NCI-H510A treated with DMSO at 0.1 percent for 48 hours (cell line): ENCODE measurements at regions not wholly inside any gene's neighbourhood (a gene's known extent, or its start where the extent isn't known, plus 50 kb on each side); places are given as distances from the start of the nearest gene placed in this dataset.

Experiments used
- DNase-seq: peaks from one replicate; lab custom pipeline; 2025; lab: John Stamatoyannopoulos, UW

DNA sequence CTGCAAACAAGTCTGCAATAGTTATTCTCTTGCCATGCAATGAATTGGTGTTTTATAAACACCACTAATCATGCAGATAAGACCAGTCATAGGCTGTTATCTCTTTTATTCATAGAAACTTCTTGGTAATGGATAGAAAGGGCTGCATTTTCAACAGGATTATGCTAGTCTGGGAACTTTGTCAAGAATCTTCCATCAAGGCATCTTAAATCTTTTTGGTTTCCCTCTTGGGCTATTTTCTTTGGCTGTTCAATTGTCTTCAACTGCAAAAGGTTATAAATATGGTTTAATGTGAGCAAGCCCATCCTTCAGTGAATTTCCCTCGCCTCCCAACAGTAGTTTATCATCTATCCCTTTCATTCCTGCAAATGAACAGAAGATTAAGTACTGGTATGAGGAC lies 59.0 kb upstream of the MINAR1 start:
- DNase-seq, result no peak

- no peak for DNase-seq
These were observed 58.4 kb upstream of the MINAR1 start for GRCh38 chr15:79373728-79374127.

DNA sequence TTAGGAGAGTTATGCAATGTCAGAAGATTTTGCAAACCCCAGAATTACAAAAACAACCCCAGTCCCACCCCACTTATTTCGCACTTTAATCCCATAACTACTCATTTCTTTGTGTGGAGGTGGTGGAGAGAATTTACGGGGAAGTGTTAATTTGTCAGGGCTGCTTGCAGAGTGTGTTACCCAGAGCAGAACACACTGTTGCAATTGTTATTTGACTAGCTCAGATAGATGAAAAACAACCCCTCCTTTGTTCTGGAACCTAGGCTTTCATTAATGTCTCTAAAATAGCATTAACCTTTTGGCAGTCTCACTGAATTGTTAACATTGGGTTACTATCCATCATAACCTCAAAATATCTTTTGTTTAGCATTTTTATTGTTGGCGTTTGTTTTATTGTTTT lies 55.8 kb upstream of the MINAR1 start:
- DNase-seq, result no peak

DNA sequence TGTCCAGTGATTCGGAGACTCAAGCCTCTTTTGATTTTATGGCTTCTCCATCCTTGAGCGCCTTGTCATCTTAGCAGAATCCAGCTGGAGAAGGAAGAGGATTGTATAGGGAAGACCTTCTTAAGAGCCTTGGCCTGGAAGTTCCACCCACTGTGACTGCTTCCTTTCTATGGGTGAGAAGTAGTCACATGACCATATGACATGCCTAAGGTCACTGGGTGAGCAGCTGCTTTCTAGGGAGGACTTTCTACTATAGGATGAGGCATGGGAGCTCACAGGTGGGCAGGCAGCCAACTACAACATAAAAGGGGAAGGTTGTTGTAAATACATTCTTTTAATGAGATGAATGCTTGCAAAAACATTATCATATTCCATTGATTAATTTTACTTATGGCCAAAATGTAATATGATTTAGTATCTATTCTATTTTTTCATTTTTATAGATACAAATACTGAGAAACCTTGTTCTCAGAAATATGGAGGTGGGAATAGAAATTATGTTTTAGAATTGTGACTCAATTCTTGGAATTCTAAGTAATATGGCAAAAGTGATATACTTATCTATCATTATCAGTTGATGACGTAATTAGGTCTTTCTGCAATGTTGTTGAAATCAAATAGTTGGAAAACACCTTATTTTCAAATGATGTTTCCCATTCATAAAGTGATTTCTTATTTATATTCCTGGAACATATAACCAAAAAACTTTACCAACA lies 53.6 kb upstream of the MINAR1 start:
- no peak for DNase-seq

DNA sequence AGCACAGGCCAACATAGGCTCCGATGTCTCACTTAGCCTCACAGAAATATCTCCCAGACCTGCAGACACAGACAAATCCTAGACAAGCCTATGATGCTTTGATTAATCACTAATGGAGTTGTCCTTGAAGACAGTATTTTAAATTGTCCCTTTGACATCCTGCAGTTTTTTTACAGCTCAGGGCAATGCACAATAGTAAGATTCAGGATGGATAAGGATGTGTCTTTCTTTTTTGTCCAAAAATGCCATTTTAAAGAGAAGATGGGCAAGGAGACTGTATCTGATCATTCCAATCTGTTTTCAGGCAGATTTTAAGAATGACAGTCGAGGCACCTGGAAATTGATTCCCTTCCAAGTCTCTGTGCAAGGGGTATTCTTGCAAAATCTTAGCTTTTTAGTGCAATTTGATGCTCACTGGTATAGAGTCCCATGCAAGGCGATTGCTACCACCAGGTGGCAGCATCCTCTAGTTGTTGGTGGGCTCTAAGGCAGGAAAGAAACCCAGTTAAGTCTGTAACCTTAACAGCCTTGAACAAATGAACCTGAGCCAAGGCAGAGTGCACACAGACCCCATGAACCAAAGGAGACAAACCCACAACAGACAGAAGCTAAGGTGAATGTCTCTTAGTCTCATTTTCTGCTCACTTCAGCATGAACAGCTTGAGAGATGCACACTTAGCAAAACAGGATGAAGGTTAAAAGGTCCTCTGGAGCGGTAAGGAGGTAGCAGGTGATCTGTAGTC lies 51.2 kb upstream of the MINAR1 start:
- peak; percentile 49 for DNase-seq

DNA sequence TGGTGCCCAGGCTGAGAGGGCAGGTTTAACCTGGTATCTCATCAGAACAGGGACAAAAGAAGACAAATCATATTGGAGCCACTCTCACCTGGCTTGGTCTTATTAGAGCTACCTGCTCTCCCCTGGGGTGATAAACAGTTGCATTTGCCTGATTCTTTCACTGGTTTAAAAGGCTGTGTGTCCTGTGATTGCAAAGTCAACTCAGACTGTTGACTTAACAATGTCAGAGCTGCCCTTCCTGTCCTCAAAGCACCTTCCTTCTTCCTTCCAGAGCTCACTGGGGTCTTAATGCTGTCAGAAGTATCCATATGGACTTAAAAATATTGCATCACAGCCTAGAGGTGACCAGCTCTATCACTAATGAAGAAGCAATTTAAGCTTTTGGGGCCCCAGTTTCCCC lies 50.5 kb upstream of the MINAR1 start:
- DNase-seq, result no peak
